ENCODE measurements at regions not wholly inside any gene's neighbourhood (a gene's known extent, or its start where the extent isn't known, plus 50 kb on each side); places are given as distances from the start of the nearest gene placed in this dataset.

DNA sequence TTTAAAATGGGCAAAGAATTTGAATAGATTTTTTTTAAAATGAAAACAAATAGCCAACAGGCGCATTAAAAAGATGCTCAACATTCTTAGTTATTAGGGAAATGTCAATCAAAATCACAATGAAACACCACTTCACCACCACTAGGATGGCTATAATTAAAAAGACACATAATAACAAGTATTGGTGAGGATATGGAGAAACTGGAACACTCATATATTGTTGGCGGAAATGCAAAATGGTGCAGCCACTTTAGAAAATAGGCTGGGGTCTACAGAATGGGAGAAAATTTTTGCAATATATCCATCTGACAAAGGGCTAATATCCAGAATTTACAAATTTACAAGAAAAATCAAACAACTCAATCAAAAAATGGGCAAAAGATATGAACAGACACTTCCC is 107.8 kb upstream of the FOXD3 start:
- no peak for DNase-seq

DNA sequence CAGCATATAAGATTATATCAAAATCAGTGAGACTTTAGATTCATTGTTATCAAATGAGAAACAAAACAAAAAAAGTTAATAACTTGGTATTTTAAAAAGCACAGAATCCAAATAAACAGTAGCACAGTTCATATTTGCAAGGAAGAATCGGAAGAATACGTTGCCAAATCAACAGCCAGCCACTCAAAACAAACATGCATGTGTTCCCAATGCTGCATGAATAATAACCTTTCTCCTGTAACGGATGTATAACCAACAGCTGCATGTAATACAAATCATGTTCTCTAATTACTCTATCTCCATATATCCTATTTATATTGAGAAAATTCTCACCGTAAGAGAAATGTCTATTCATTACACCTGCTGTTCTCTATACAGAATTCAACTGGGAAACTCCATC is 98.9 kb upstream of the FOXD3 start:
- DNase-seq, result no peak

DNA sequence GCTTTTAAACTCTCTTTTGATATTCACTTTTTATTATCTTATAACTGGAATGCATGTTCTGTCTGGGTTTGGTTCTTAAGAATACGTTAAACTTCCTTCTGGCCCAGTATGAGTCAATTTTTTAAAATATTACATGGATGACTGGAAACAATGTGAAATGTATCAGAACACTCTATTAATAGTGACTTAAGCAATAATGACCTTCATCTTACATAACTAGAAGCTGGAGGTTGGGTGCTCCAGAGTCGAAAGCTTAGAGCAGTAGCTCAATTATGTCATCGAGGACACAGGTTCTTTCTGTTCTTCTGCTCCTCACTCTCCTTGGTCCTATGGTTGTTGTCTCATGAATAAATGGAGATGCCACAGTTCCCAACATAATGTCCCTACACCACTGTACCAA is 91.6 kb upstream of the FOXD3 start:
- DNase-seq, result no peak

DNA sequence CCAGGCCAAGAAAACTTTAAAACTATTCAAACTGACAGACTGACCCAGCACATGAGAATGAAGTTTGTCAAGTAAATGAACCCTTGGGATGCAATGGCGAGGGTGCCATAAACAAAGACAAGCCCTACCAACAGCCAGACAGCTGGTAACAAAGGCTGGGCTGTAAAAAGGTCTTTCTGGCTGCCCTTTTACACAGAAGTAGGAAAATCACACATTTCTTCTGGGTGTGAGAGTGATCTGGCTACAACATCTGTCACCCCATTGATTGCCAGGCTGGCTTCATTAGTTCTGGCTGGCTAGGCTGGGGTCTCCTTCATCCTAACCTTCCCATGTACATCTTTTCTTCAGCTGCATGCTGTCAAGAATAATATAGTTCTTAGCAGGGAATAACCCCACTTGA is 83.6 kb upstream of the FOXD3 start:
- no peak for DNase-seq

DNA sequence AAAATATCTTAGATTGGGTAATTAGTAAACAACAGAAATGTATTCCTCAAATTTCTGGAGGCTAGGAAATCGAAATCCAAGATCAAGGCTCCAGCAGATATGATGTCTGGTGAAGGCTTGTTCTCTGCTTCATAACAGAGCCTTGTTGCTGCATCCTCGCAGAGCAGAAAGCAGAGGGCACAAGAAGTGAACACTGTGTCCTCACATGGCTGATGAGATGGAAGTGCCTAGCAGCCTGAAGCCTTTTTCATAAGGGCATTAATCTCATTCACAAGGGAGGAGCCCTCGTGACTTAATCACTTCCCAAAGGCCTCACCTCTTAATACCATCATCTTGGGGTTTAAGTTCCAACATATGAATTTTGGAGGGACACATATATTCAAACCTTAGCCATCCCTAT is 77.2 kb upstream of the FOXD3 start:
- no peak for DNase-seq

DNA sequence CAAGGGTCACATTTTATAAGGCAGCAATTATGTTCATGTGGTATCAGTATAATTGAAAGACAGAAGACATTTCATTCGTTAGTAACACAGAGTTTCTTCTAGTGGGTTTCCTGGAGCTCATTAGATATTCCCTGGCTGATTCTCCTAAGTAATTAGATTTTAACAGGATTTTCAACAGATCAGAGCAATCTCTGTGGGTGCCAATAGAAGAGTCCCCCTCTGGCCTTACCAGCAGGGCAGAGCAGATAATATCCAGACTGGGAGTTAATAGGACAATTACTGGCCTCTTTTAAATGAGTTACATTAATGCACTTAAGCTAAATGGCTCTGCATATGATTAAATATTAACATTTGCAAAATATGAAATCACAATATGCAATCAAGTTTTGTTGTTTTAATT is 74.2 kb upstream of the FOXD3 start:
- DNase-seq, result no peak

DNA sequence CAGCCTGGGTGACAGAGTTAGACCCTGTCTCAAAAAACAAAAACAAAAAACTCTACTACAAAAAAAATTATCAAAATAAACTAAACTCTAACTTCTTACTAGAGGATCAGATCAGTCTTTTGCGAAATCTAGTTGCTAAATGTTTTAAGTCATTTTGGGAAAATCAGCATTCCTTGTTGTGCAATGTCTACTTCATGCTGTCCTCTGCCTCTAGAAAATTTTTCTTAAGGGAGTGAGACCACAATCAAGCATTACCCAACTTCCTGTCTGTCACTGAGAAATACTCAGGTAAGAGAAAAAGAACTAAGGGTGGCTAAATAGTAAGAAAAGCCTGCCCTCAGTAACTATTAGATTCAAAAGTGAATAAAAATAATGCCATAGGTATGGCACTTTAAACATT is 67.2 kb upstream of the FOXD3 start:
- DNase-seq, result peak; percentile 16 to 22

DNA sequence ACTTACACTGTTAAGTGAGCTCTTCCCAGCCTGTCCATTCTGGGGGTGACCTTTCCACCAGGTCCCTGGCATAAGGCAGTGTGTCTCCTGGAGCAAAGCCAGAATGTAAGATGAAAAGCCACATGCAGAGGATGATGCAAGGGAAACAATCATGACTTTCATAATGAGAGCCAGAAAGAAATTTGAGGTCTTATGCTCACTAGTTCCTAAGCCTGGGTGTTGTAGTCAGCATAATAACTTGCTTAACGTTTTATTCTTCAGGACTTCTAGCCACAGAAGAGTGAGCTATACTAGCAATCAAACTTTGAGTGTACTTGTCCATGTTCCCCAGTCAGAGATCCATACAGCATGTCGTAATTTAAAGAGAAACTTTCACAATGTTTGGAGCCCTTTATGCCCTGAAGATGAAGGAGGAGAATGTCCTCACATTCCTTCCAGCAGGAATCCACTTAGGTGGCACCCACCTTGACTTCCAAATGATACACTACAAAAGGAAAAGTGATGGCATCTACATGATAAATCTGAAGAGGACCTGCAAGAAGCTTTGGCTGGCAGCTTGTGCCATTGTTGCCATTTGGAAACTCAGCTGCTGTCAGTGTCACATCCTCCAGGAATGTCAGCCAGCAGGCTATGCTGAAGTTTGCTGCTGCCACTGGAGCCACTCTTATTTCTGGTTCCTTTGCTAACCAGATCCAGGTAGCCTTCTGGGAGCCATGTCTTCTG is 60.5 kb upstream of the FOXD3 start:
- DNase-seq, result peak; percentile 68 to 72

DNA sequence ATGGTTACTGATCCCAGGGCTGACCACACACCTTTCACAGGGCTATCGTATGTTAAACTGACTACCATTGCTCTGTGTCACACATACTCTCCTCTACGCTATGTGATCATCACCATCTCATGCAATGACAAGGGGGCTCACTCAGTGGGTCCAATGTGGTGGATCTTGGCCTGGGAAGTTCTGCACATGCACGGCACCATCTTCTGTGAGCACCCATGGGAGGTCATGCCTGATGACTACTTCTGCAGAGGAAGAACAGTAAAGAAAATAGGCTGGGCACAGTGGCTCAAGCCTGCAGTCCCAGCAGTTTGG is 60.0 kb upstream of the FOXD3 start:
- no peak for DNase-seq

DNA sequence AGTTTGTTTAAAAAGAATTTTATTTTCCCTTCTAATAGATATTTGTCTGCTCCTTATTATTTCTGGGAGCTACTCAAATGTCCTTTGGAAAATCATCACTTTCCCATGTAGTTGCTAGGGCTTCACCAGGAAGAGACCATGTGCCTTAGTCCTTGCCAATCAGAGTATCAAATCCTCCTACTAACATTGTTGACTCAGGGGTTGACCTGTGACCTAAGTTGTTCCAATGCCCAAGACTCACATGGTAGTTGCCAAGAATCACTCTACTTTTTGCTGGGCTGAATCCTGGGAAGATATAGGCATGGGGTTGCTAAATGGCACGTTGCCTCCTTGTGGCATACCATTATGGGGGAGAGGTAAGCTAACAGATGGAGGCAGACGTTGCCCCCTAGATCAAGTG is 58.2 kb upstream of the FOXD3 start:
- DNase-seq, result no peak

DNA sequence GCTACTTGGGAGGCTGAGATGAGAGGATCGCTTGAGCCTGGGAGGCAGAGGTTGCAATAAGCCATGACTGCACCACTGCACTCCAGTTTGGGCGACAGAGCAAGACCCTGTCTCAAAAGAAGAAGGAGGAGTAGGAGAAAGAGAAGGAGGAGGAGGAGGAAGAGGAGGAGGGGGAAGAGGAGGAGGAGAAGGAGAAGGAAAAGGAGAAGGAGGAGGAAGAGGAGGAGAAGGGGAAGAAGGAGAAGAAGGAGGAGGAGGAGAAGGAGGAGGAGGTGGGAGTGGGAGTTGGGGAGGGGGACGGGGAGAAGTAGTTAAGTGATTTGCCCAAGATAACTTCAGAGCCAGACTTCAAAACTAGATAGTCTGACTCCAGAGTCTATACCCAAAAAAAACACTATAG is 55.5 kb upstream of the FOXD3 start:
- DNase-seq, result no peak

DNA sequence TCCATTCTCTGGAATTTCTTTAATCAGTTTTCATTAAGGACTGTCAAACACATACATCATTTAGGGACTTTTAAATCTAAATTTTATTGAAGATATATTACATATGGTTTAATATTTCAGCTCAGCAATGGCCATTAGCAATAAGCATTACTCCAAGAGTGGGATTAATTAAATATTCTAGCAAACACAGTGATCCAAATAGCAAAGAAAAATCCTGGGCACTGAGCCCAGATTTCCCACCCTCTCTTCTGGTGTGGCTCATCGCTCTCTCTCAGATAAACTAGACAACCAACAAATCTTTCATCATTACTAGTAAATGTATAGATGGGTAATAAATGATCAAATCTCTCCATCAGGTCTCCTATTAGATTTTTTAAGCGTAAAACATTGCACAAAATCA is 53.5 kb upstream of the FOXD3 start:
- no peak for DNase-seq

DNA sequence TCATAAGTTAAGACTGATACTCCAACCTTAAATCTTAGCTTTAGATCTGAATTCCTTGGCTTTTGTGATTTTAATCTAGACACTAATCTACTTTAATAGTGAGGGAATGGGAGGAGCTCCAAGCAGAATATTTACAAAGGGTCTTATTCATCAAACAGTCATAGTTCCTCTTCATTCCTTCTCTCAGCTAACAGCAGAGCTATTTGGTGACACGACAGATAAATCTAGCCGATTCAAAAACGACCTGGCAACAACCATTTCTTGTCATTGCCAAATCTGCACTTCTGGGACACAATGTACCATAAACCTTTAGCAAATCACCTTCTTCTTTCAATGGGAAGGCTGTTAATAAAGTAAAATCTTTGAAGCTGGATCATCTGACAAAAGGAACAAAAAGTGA is 52.8 kb upstream of the FOXD3 start:
- DNase-seq, result no peak
